ENCODE measurements at regions not wholly inside any gene's neighbourhood (a gene's known extent, or its start where the extent isn't known, plus 50 kb on each side); places are given as distances from the start of the nearest gene placed in this dataset.

DNA sequence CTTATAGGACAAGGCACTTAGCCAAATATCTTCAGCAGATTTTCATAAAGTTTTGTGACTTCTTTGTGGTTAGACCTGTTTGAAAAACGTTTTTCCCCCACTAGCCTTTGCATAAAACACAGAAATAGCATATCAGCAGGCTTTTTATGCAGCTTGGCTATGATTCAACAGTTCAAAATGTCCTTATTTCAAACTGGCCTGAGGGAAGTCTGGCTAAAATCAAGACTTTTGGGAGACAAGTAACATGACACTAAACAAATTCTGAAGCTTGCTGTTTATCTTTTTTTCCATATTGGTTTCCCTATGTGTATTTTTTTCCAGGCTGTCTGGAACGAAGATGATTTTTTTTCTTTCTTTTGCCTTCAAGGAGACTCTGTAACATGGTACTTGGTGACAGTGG lies 95.1 kb upstream of the L3MBTL4 start:
- Histone ChIP-seq H3K14ac (ENCODE audit: insufficient read length) (no peak overlapping the region), H2BK5ac (ENCODE audit: low read depth, low read length) (no peak overlapping the region), H3K4ac (replicated peaks; ENCODE audit: insufficient read length, low read depth, low read length) (no peak overlapping the region), H3K18ac (ENCODE audit: extremely low read depth, low read length) (no peak overlapping the region), H3K9me3 (ENCODE audit: insufficient read depth in 2 of 2, low read depth in 1 of 2, low read length in 1 of 2) (no peaks in the 10 kb centered on the region), H3K27ac (ENCODE audit: low read depth, low read length) (no peak overlapping the region), H3K36me3 (ENCODE audit: control insufficient read depth in 2 of 4, insufficient read depth in 4 of 4, low read length in 3 of 4) (no peaks in the 10 kb centered on the region), H2BK20ac (ENCODE audit: low read length) (no peak overlapping the region), H3K56ac (replicated peaks; ENCODE audit: insufficient read length, low read depth, low read length) (no peak overlapping the region), H4K91ac (replicated peaks; ENCODE audit: insufficient read length, low read length) (no peak overlapping the region), H3K4me2 (ENCODE audit: insufficient read depth in 1 of 2, low read depth in 2 of 2, low read length in 2 of 2) (no peak overlapping the region), H3K4me1 (replicated peaks in 1 of 4; ENCODE audit: control insufficient read depth in 3 of 4, insufficient read depth in 4 of 4, low read length in 3 of 4) (peaks cover 0 to 4% (median 0%) of the 10 kb centered on the region in 4 experiments; a peak in 1 of 7 replicates), H3K79me1 (ENCODE audit: low read depth, low read length) (no peaks in the 10 kb centered on the region), H4K5ac (ENCODE audit: insufficient read length, low read depth, low read length) (no peak overlapping the region), H2BK12ac (ENCODE audit: low read depth, low read length) (no peak overlapping the region), H2AFZ (ENCODE audit: low read length) (no peak overlapping the region), H3K9ac (replicated peaks in 1 of 4; ENCODE audit: extremely low read depth in 1 of 4, low read depth in 3 of 4, low read length in 3 of 4) (no peak overlapping the region), H2BK15ac (ENCODE audit: low read length) (no peak overlapping the region), H2AK5ac (ENCODE audit: low read depth, low read length) (no peak overlapping the region), H4K8ac (ENCODE audit: extremely low read depth, insufficient read depth, low read length) (no peak overlapping the region), H3K79me2 (ENCODE audit: control insufficient read depth in 1 of 2, insufficient read depth in 2 of 2, low read length in 2 of 2) (no peaks in the 10 kb centered on the region), H3K27me3 (replicated peaks in 1 of 4; ENCODE audit: control insufficient read depth in 3 of 4, extremely low read depth in 1 of 4, insufficient read depth in 3 of 4, low read length in 3 of 4) (no peaks in the 10 kb centered on the region), H3K4me3 (ENCODE audit: extremely low read depth in 1 of 4, insufficient read depth in 2 of 4, low read depth in 3 of 4, low read length in 4 of 4) (no peak overlapping the region), H2BK120ac (replicated peaks; ENCODE audit: low read depth, low read length) (no peak overlapping the region), H3K23ac (ENCODE audit: insufficient read length) (no peak overlapping the region), H4K20me1 (replicated peaks in 1 of 2; ENCODE audit: control insufficient read depth in 1 of 2, insufficient read depth in 2 of 2, low read length in 2 of 2) (no peaks in the 10 kb centered on the region), H3K23me2 (ENCODE audit: low read depth, low read length) (no peaks in the 10 kb centered on the region)
- FAIRE-seq (no peak), DNase-seq (ENCODE audit: low read depth in 1 of 2, low spot score in 2 of 2) (no peak)
- 68% methylated on average over 2 of the region's 2 CpGs; no CpG with 5 or more reads in 1 of the 2 experiments for WGBS, 2 experiments (ENCODE audit: extremely low coverage in 1 of 2, insufficient coverage in 1 of 2, insufficient read length in 1 of 2, insufficient replicate concordance in 2 of 2, low coverage in 1 of 2, low lambda C conversion rate in 2 of 2, missing lambda C conversion rate in 1 of 2)
- POLR2A ChIA-PET (ENCODE audit: partially characterized antibody) = no interaction called here
- CTCF ChIA-PET (ENCODE audit: partially characterized antibody) = no interaction called here
- no peak for TF ChIP-seq RFX5 (IDR thresholded peaks at IDR 0.05; ENCODE audit: borderline replicate concordance, low read depth, low read length)
- no peak for TF ChIP-seq POLR2A (IDR thresholded peaks at IDR 0.05; ENCODE audit: control extremely low read depth in 1 of 2, low read depth in 2 of 2, low read length in 2 of 2)
- no peak for TF ChIP-seq KDM4A (IDR thresholded peaks at IDR 0.05; ENCODE audit: low read depth, low read length, severe bottlenecking)
- no peak for TF ChIP-seq BRCA1 (IDR thresholded peaks at IDR 0.05; ENCODE audit: low read depth, low read length)
- no peak for TF ChIP-seq SUZ12 (IDR thresholded peaks at IDR 0.05; ENCODE audit: low read length)
- no peak for TF ChIP-seq JUND (IDR thresholded peaks at IDR 0.05; ENCODE audit: low read length)
- no peak for TF ChIP-seq TCF12 (IDR thresholded peaks at IDR 0.05; ENCODE audit: low read depth, low read length)
- TF ChIP-seq EZH2 (IDR thresholded peaks at IDR 0.05; ENCODE audit: low read depth, low read length, severe bottlenecking) = no peak
- no peak for TF ChIP-seq MAFK (IDR thresholded peaks at IDR 0.05; ENCODE audit: low read depth, low read length)
- TF ChIP-seq GTF2F1 (IDR thresholded peaks at IDR 0.05; ENCODE audit: borderline replicate concordance, low read depth, low read length) = no peak
- TF ChIP-seq KDM5A (IDR thresholded peaks at IDR 0.05; ENCODE audit: low read length) = no peak
- TF ChIP-seq TBP (IDR thresholded peaks at IDR 0.05; ENCODE audit: low read depth, low read length) = no peak
- no peak for TF ChIP-seq CTBP2 (IDR thresholded peaks at IDR 0.05; ENCODE audit: borderline replicate concordance, insufficient read depth, insufficient read length, low read length)
- no peak for TF ChIP-seq KDM1A (IDR thresholded peaks at IDR 0.05; ENCODE audit: borderline replicate concordance, low read length)
